H9 (cell line): ENCODE measurements at regions not wholly inside any gene's neighbourhood (a gene's known extent, or its start where the extent isn't known, plus 50 kb on each side); places are given as distances from the start of the nearest gene placed in this dataset.

Experiments
- DNase-seq: peaks from one replicate; pipeline ENCODE4 v3.0.0-alpha.2; 2017
- H2AFZ ChIP-seq: one replicate; pipeline ENCODE4 v1.6.1; 2013; ENCODE audit warnings: mild to moderate bottlenecking, low read length, control low read depth, moderate library complexity
- H2AK5ac ChIP-seq: 2 replicates; pipeline ENCODE4 v1.6.1; 2013; ENCODE audit warnings: low read length, control low read depth, mixed read lengths; ENCODE audit not compliant: insufficient read length
- H2BK120ac ChIP-seq: one replicate; pipeline ENCODE4 v1.6.1; 2013; ENCODE audit warnings: low read depth, mild to moderate bottlenecking, low read length, control low read depth, inconsistent platforms; ENCODE audit not compliant: poor library complexity, severe bottlenecking
- H2BK12ac ChIP-seq: 2 replicates; pipeline ENCODE4 v1.6.1; 2013; ENCODE audit warnings: low read length, control low read depth, mixed read lengths, low read depth; ENCODE audit not compliant: insufficient read length
- H2BK15ac ChIP-seq: 2 replicates; pipeline ENCODE4 v1.6.1; 2013; ENCODE audit warnings: low read depth, low read length, control low read depth
- H2BK20ac ChIP-seq: one replicate; pipeline ENCODE4 v1.6.1; 2013; ENCODE audit warnings: low read depth, mild to moderate bottlenecking, low read length, control low read depth, inconsistent platforms; ENCODE audit not compliant: poor library complexity, severe bottlenecking
- H2BK5ac ChIP-seq: 2 replicates; pipeline ENCODE4 v1.6.1; 2013; ENCODE audit warnings: low read length, control low read depth, mixed read lengths; ENCODE audit not compliant: insufficient read length
- H3K14ac ChIP-seq: 2 replicates; pipeline ENCODE4 v1.6.1; 2013; ENCODE audit warnings: low read length, control low read depth; ENCODE audit not compliant: insufficient read depth
- H3K18ac ChIP-seq: 2 replicates; pipeline ENCODE4 v1.6.1; 2013; ENCODE audit warnings: low read depth, mild to moderate bottlenecking, mixed read lengths, low read length, control low read depth; ENCODE audit not compliant: insufficient read length
- H3K23ac ChIP-seq: 2 replicates; pipeline ENCODE4 v1.6.1; 2013; ENCODE audit warnings: low read length, control low read depth, mixed read lengths, low read depth; ENCODE audit not compliant: insufficient read length
- H3K23me2 ChIP-seq: 2 replicates; pipeline ENCODE4 v1.6.1; 2013; ENCODE audit warnings: low read depth, mild to moderate bottlenecking, mixed read lengths, low read length, control low read depth; ENCODE audit not compliant: insufficient read length, poor library complexity, severe bottlenecking
- H3K27ac ChIP-seq: 2 replicates; pipeline ENCODE4 v1.5.1; 2013; ENCODE audit warnings: low read length, control low read depth, mixed read lengths, low read depth; ENCODE audit not compliant: insufficient read length
- H3K27me3 ChIP-seq: 2 replicates; pipeline ENCODE4 v1.6.1; 2013; ENCODE audit warnings: low read length, control low read depth, inconsistent platforms; ENCODE audit not compliant: insufficient read depth
- H3K4ac ChIP-seq: 2 replicates; pipeline ENCODE4 v1.6.1; 2013; ENCODE audit warnings: low read depth, mild to moderate bottlenecking, control low read depth, inconsistent platforms, low read length, moderate library complexity
- H3K4me1 ChIP-seq: 2 replicates; pipeline ENCODE4 v1.6.1; 2013; ENCODE audit warnings: low read length, control low read depth, inconsistent platforms; ENCODE audit not compliant: insufficient read depth
- H3K4me2 ChIP-seq: 2 replicates; pipeline ENCODE4 v1.6.1; 2013; ENCODE audit warnings: low read length, control low read depth, mixed read lengths; ENCODE audit not compliant: insufficient read length, insufficient read depth
- H3K56ac ChIP-seq: 2 replicates; pipeline ENCODE4 v1.6.1; 2013; ENCODE audit warnings: low read depth, mild to moderate bottlenecking, mixed read lengths, low read length, control low read depth; ENCODE audit not compliant: insufficient read length
- H3K79me1 ChIP-seq: 2 replicates; pipeline ENCODE4 v1.6.1; 2013; ENCODE audit warnings: low read depth, mild to moderate bottlenecking, moderate library complexity, low read length, control low read depth, inconsistent platforms; ENCODE audit not compliant: insufficient read depth, poor library complexity, severe bottlenecking
- H3K79me2 ChIP-seq: 2 replicates; pipeline ENCODE4 v1.6.1; 2013; ENCODE audit warnings: low read length, control low read depth, inconsistent platforms; ENCODE audit not compliant: insufficient read depth
- H3K9ac ChIP-seq: 2 replicates; pipeline ENCODE4 v1.6.1; 2013; ENCODE audit warnings: low read length, control low read depth, mixed read lengths; ENCODE audit not compliant: insufficient read length; ENCODE audit errors: extremely low read depth
- H3K9me3 ChIP-seq: one replicate; pipeline ENCODE4 v1.6.1; 2013; ENCODE audit warnings: low read depth, low read length, inconsistent platforms; ENCODE audit not compliant: control insufficient read depth
- H3T11ph ChIP-seq: one replicate; pipeline ENCODE4 v1.6.1; 2013; ENCODE audit warnings: mild to moderate bottlenecking, low read length, control low read depth, inconsistent platforms
- H4K20me1 ChIP-seq: one replicate; pipeline ENCODE4 v1.6.1; 2013; ENCODE audit not compliant: control insufficient read depth, insufficient read length, insufficient read depth
- H4K5ac ChIP-seq: 2 replicates; pipeline ENCODE4 v1.6.1; 2013; ENCODE audit warnings: low read depth, mild to moderate bottlenecking, mixed read lengths, low read length, control low read depth; ENCODE audit not compliant: insufficient read length
- H4K8ac ChIP-seq: replicated peaks from 2 replicates; pipeline ENCODE4 v1.6.1; 2013; ENCODE audit warnings: low read length, control low read depth, mixed read lengths, low read depth; ENCODE audit not compliant: insufficient read length
- H4K91ac ChIP-seq: 2 replicates; pipeline ENCODE4 v1.6.1; 2013; ENCODE audit warnings: low read depth, mild to moderate bottlenecking, moderate library complexity, mixed read lengths, low read length, control low read depth; ENCODE audit not compliant: insufficient read length
- H3K27ac Mint-ChIP-seq, 3 experiments: 2 replicates in 2 of 3; 3 replicates in 1 of 3; pipeline ENCODE4 v1.8.0; 2020 to 2021; ENCODE audit warnings: mixed read lengths in 3 of 3, mild to moderate bottlenecking in 1 of 3, moderate library complexity in 1 of 3
- H3K27me3 Mint-ChIP-seq: 2 replicates; pipeline ENCODE4 v1.8.0; 2021; ENCODE audit warnings: low read depth, mild to moderate bottlenecking, moderate library complexity, mixed read lengths
- H3K36me3 Mint-ChIP-seq, 3 experiments: 2 replicates in 2 of 3; 3 replicates in 1 of 3; pipeline ENCODE4 v1.8.0; 2020 to 2021; ENCODE audit warnings: low read depth in 3 of 3, mixed read lengths in 3 of 3; ENCODE audit not compliant: insufficient read depth in 1 of 3
- H3K4me1 Mint-ChIP-seq, 2 experiments: 2 replicates each; pipeline ENCODE4 v1.8.0; 2020; ENCODE audit warnings: mixed read lengths in 2 of 2
- H3K4me3 Mint-ChIP-seq, 2 experiments: 2 replicates in 1 of 2; 3 replicates in 1 of 2; pipeline ENCODE4 v1.8.0; 2020 to 2021; ENCODE audit warnings: mild to moderate bottlenecking in 2 of 2, mixed read lengths in 2 of 2, moderate library complexity in 1 of 2
- H3K9me3 Mint-ChIP-seq, 2 experiments: 2 replicates in 1 of 2; 3 replicates in 1 of 2; pipeline ENCODE4 v1.8.0; 2020; ENCODE audit warnings: mild to moderate bottlenecking in 2 of 2, mixed read lengths in 2 of 2, moderate library complexity in 1 of 2
- WGBS: extraction: QIAGEN DNeasy Blood & Tissue Kit; methylation state at CpG from one replicate; pipeline ENCODE4 v1.1.7; 2013; ENCODE audit warnings: missing lambda C conversion rate, low lambda C conversion rate, mixed read lengths; ENCODE audit not compliant: insufficient read length; ENCODE audit errors: extremely low coverage; 5-methylcytosine and 5-hydroxymethylcytosine counted together
- TF ChIP-seq, protein P1 (sequence below): fragments of 200-600 bp; sonication (generic); conservative IDR thresholded peaks from 3 replicates; pipeline ENCODE4 v1.8.0; 2021; ENCODE audit warnings: antibody characterized with exemption, mild to moderate bottlenecking

GRCh38 chr14:96980835-96981234, 183.7 kb downstream of the VRK1 start:
- H2AK5ac ChIP-seq = no peak overlapping the region
- H3K23ac ChIP-seq = no peak overlapping the region

More at GRCh38 chr14:96980835-96981234, 183.7 kb downstream of the VRK1 start:
- no peak overlapping the region for H3K27ac ChIP-seq
- no CpG with 5 or more reads among the region's 4 CpGs for WGBS
- H4K8ac ChIP-seq = no peak overlapping the region
- Mint-ChIP-seq H3K9me3 (peaks cover 2 to 3% of the 10 kb centered on the region in 2 experiments), H3K36me3 (peaks cover 0 to 5% (median 0%) of the 10 kb centered on the region in 3 experiments; a peak in 1 of 7 replicates), H3K4me3 (no peak overlapping the region), H3K27ac (no peak overlapping the region), H3K27me3 (no peaks in the 10 kb centered on the region; the same call in 1 of the 2 replicates), H3K4me1 (peaks cover 0 to 2% of the 10 kb centered on the region in 2 experiments; a peak in 1 of 4 replicates)
- no peaks in the 10 kb centered on the region for H3K27me3 ChIP-seq
- H2BK120ac ChIP-seq = no peak overlapping the region
- H2BK20ac ChIP-seq = no peak overlapping the region
- no peak overlapping the region for H2BK12ac ChIP-seq
- no peak overlapping the region for H3K4me2 ChIP-seq
- H3T11ph ChIP-seq = no peak overlapping the region
- H3K23me2 ChIP-seq = no peaks in the 10 kb centered on the region
- H3K79me2 ChIP-seq = no peaks in the 10 kb centered on the region
- H3K18ac ChIP-seq = no peak overlapping the region
- H3K4ac ChIP-seq = no peak overlapping the region
- no peak overlapping the region for H3K56ac ChIP-seq
- H3K79me1 ChIP-seq = no peaks in the 10 kb centered on the region
- H2BK5ac ChIP-seq = no peak overlapping the region
- DNase-seq = no peak
- H3K9ac ChIP-seq = no peak overlapping the region
- no peak overlapping the region for H2BK15ac ChIP-seq
- no peak overlapping the region for H4K91ac ChIP-seq
- H4K20me1 ChIP-seq = no peaks in the 10 kb centered on the region
- H2AFZ ChIP-seq = no peak overlapping the region
- no peaks in the 10 kb centered on the region for H3K4me1 ChIP-seq
- H3K9me3 ChIP-seq = no peaks in the 10 kb centered on the region
- TF ChIP-seq, protein P1, sequence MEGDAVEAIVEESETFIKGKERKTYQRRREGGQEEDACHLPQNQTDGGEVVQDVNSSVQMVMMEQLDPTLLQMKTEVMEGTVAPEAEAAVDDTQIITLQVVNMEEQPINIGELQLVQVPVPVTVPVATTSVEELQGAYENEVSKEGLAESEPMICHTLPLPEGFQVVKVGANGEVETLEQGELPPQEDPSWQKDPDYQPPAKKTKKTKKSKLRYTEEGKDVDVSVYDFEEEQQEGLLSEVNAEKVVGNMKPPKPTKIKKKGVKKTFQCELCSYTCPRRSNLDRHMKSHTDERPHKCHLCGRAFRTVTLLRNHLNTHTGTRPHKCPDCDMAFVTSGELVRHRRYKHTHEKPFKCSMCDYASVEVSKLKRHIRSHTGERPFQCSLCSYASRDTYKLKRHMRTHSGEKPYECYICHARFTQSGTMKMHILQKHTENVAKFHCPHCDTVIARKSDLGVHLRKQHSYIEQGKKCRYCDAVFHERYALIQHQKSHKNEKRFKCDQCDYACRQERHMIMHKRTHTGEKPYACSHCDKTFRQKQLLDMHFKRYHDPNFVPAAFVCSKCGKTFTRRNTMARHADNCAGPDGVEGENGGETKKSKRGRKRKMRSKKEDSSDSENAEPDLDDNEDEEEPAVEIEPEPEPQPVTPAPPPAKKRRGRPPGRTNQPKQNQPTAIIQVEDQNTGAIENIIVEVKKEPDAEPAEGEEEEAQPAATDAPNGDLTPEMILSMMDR = no peak
- no peak overlapping the region for H3K14ac ChIP-seq
- no peak overlapping the region for H4K5ac ChIP-seq
